K562 (cell line): ENCODE measurements at regions not wholly inside any gene's neighbourhood (a gene's known extent, or its start where the extent isn't known, plus 50 kb on each side); places are given as distances from the start of the nearest gene placed in this dataset.

Experiments
- ATAC-seq: fragments of 200-7000 bp; cut with Tn5 transposase; 3 replicates; pipeline ENCODE4 v1.9.1; 2020; ENCODE audit warnings: moderate library complexity
- BruUV-seq: library from RNA; stranded (reverse); fragments of 400-500 nt; replicated peaks from 2 replicates; lab custom pipeline; 2021; lab: Mats Ljungman, UMichigan
- CTCF ChIA-PET: fragments of 300-600 bp; formaldehyde crosslinking; extraction: SDS; loops from one replicate; lab custom pipeline; 2021; ENCODE audit warnings: low intra/inter-chr PET ratio; lab: Yijun Ruan, JAX
- POLR2A ChIA-PET: fragments of 300-600, 350-650 bp; sonication (Branson Sonifier 250); formaldehyde crosslinking; extraction: SDS; loops from one replicate; lab custom pipeline; 2021; ENCODE audit warnings: antibody characterized with exemption, inconsistent platforms; lab: Yijun Ruan, JAX
- DNase-seq, 4 experiments: peaks; one replicate each; pipeline versions ENCODE4 v3.0.0 to v3.0.0-alpha.2; 2011 to 2018; ENCODE audit warnings: low spot score in 3 of 4, mixed read lengths in 3 of 4; ENCODE audit errors: extremely low read depth in 1 of 4
- FAIRE-seq: peaks from 2 replicates; lab custom pipeline; 2011; peaks lifted over from hg19 to GRCh38; lab: Jason Lieb, UNC
- H2AFZ ChIP-seq: 2 replicates; pipeline ENCODE4 v1.6.0; 2011; ENCODE audit warnings: low read depth, low read length, control low read depth, inconsistent platforms
- H3K27ac ChIP-seq: fragments of 200-600 bp; 3 replicates; pipeline ENCODE4 v1.8.0; 2011; ENCODE audit warnings: low read depth, mild to moderate bottlenecking, control low read depth, inconsistent platforms, low read length, moderate library complexity, mixed read lengths; ENCODE audit errors: extremely low read depth
- H3K27me3 ChIP-seq, 2 experiments: fragments of 300-600 bp in 1 of 2; 2 replicates in 1 of 2; 3 replicates in 1 of 2; pipeline versions ENCODE4 v1.6.0 to v1.8.0; 2011; ENCODE audit warnings: inconsistent platforms in 2 of 2, low read length in 2 of 2, mild to moderate bottlenecking in 1 of 2, mixed read lengths in 1 of 2, moderate library complexity in 1 of 2; ENCODE audit not compliant: control insufficient read depth in 2 of 2, insufficient read depth in 2 of 2
- H3K36me3 ChIP-seq: fragments of 300-600 bp; 3 replicates; pipeline ENCODE4 v1.8.0; 2011; ENCODE audit warnings: mild to moderate bottlenecking, low read length, inconsistent platforms; ENCODE audit not compliant: control insufficient read depth, insufficient read depth
- H3K4me1 ChIP-seq, 2 experiments: fragments of 200-600 bp in 1 of 2; replicated peaks in 1 of 2; 2 replicates in 1 of 2; 3 replicates in 1 of 2; pipeline versions ENCODE4 v1.5.1 to v1.8.0; 2011; ENCODE audit warnings: inconsistent platforms in 2 of 2, low read length in 2 of 2, mild to moderate bottlenecking in 1 of 2, mixed read lengths in 1 of 2, moderate library complexity in 1 of 2; ENCODE audit not compliant: control insufficient read depth in 2 of 2, insufficient read depth in 2 of 2
- H3K4me2 ChIP-seq: 2 replicates; pipeline ENCODE4 v1.6.1; 2011; ENCODE audit warnings: low read length, control low read depth, inconsistent platforms, mixed read lengths; ENCODE audit not compliant: insufficient read depth
- H3K4me3 ChIP-seq: fragments of 200-600 bp; sonication (generic), shearing (Covaris generic); 2 replicates; pipeline ENCODE4 v1.5.1; 2016; ENCODE audit warnings: control low read depth, inconsistent platforms
- H3K79me2 ChIP-seq: fragments of 200-600 bp; 3 replicates; pipeline ENCODE4 v1.8.0; 2011; ENCODE audit warnings: low read length, inconsistent platforms; ENCODE audit not compliant: control insufficient read depth, insufficient read depth
- H3K9ac ChIP-seq, 2 experiments: 2 replicates each; pipeline versions ENCODE4 v1.6.0 to v1.6.1; 2011; ENCODE audit warnings: low read depth in 2 of 2, low read length in 2 of 2, control low read depth in 1 of 2, inconsistent platforms in 1 of 2, mild to moderate bottlenecking in 1 of 2, mixed read lengths in 1 of 2; ENCODE audit not compliant: insufficient read depth in 1 of 2
- H3K9me1 ChIP-seq: one replicate; pipeline ENCODE4 v1.6.0; 2011; ENCODE audit warnings: inconsistent platforms, mild to moderate bottlenecking, low read length, moderate library complexity; ENCODE audit not compliant: control insufficient read depth, insufficient read depth
- H3K9me3 ChIP-seq: replicated peaks from 2 replicates; pipeline ENCODE4 v1.5.1; 2011; ENCODE audit warnings: low read depth, low read length, inconsistent platforms; ENCODE audit not compliant: control insufficient read depth, insufficient read depth
- H4K20me1 ChIP-seq: replicated peaks from 2 replicates; pipeline ENCODE4 v1.6.1; 2011; ENCODE audit warnings: low read length, inconsistent platforms, mixed read lengths; ENCODE audit not compliant: control insufficient read depth, insufficient read depth
- ATF7 ChIP-seq: fragments of 450-650 bp; IDR thresholded peaks from 2 replicates; pipeline ENCODE4 v1.7.1; 2014; ENCODE audit warnings: mild to moderate bottlenecking, moderate library complexity
- BCL6 ChIP-seq: fragments of 250-450 bp; sonication (Bioruptor Pico); IDR thresholded peaks from 2 replicates; pipeline ENCODE4 v1.4.0; 2020
- BRCA1 ChIP-seq, 2 experiments: fragments of 450-650 bp in 1 of 2; sonication (generic) in 1 of 2; formaldehyde crosslinking in 1 of 2; IDR thresholded peaks; 2 replicates each; pipeline versions ENCODE4 v1.5.0 to v1.6.1; 2017 to 2020; ENCODE audit warnings: mild to moderate bottlenecking in 1 of 2, missing genetic modification reagents in 1 of 2
- DDX20 ChIP-seq: fragments of 450-650 bp; IDR thresholded peaks from 2 replicates; pipeline ENCODE4 v1.6.1; 2016; ENCODE audit warnings: missing genetic modification characterization, low read depth, mild to moderate bottlenecking, missing compliant biosample characterization, moderate library complexity
- ELF1 ChIP-seq: fragments of 200-800 bp; sonication (Bioruptor generic); IDR thresholded peaks from 2 replicates; pipeline ENCODE4 v1.6.1; 2016; ENCODE audit warnings: missing genetic modification characterization, missing compliant biosample characterization
- FOXJ3 ChIP-seq: sonication (generic); formaldehyde crosslinking; IDR thresholded peaks from 2 replicates; pipeline ENCODE4 v1.4.0; 2020; ENCODE audit warnings: mild to moderate bottlenecking, missing genetic modification reagents
- HEY1 ChIP-seq: fragments of 250-450 bp; sonication (Bioruptor Pico); IDR thresholded peaks from 2 replicates; pipeline ENCODE4 v1.5.0; 2020; ENCODE audit warnings: mild to moderate bottlenecking, moderate library complexity, borderline replicate concordance
- HNRNPUL1 ChIP-seq: fragments of 200-400 bp; formaldehyde crosslinking; IDR thresholded peaks from 2 replicates; pipeline ENCODE4 v1.6.1; 2017; ENCODE audit warnings: low read length
- JUNB ChIP-seq: fragments of 450-650 bp; formaldehyde crosslinking; conservative IDR thresholded peaks from 2 replicates; pipeline ENCODE4 v1.4.0; 2020; ENCODE audit warnings: mild to moderate bottlenecking
- KHSRP ChIP-seq: fragments of 450-650 bp; IDR thresholded peaks from 2 replicates; pipeline ENCODE4 v1.6.1; 2017
- LEF1 ChIP-seq: fragments of 450-650 bp; IDR thresholded peaks from 2 replicates; pipeline ENCODE4 v1.6.1; 2016; ENCODE audit warnings: mild to moderate bottlenecking
- SAFB2 ChIP-seq: fragments of 200-400 bp; formaldehyde crosslinking; IDR thresholded peaks from 2 replicates; pipeline ENCODE4 v1.6.1; 2018; ENCODE audit warnings: borderline replicate concordance, low read length, low read depth, moderate library complexity; ENCODE audit not compliant: severe bottlenecking
- SMAD2 ChIP-seq: fragments of 150-350 bp; IDR thresholded peaks from 2 replicates; pipeline ENCODE4 v1.6.1; 2014; ENCODE audit warnings: low read depth, mild to moderate bottlenecking, low read length
- TAF9B ChIP-seq: fragments of 450-650 bp; IDR thresholded peaks from 2 replicates; pipeline ENCODE4 v1.6.1; 2018; ENCODE audit warnings: mild to moderate bottlenecking; ENCODE audit not compliant: partially characterized antibody
- TCF7L2 ChIP-seq: fragments of 150-350 bp; IDR thresholded peaks from 2 replicates; pipeline ENCODE4 v1.6.1; 2016; ENCODE audit warnings: low read depth, mild to moderate bottlenecking, low read length, moderate library complexity
- XRCC4 ChIP-seq: IDR thresholded peaks from one replicate; pipeline ENCODE4 v1.6.1; 2011; ENCODE audit not compliant: insufficient read depth, insufficient read length; ENCODE audit errors: extremely low read depth
- ZBTB49 ChIP-seq: sonication (generic); formaldehyde crosslinking; IDR thresholded peaks from 2 replicates; pipeline ENCODE4 v1.8.0; 2022; ENCODE audit warnings: missing genetic modification reagents, mild to moderate bottlenecking, borderline replicate concordance
- ZNF232 ChIP-seq: sonication (generic); formaldehyde crosslinking; IDR thresholded peaks from 2 replicates; pipeline ENCODE4 v1.8.0; 2022; ENCODE audit warnings: mild to moderate bottlenecking, missing genetic modification reagents
- ZNF431 ChIP-seq: sonication (generic); formaldehyde crosslinking; IDR thresholded peaks from 2 replicates; pipeline ENCODE4 v1.8.0; 2022; ENCODE audit warnings: mild to moderate bottlenecking, missing genetic modification reagents
- ZNF75A ChIP-seq: fragments of 450-650 bp; formaldehyde crosslinking; IDR thresholded peaks from 2 replicates; pipeline ENCODE4 v1.4.0; 2020; ENCODE audit warnings: mild to moderate bottlenecking
- WGBS: fragments of 100-300 bp; shearing (Covaris generic); methylation state at CpG from one replicate; pipeline ENCODE4 v1.1.6; 2016; ENCODE audit warnings: low coverage, mixed read lengths; ENCODE audit not compliant: insufficient coverage; ENCODE audit errors: missing lambda C conversion rate; 5-methylcytosine and 5-hydroxymethylcytosine counted together
- in situ Hi-C: fragments of 300-500 bp; cut with MboI; formaldehyde crosslinking; loops from 4 replicates; pipeline ENCODE4 v1.15.0; 2018; ENCODE audit warnings: inconsistent platforms, mixed read lengths
- intact Hi-C: fragments of 100-400 bp; cut with micrococcal nuclease; formaldehyde crosslinking; loops from 2 replicates; pipeline ENCODE4 v1.14.2; 2022

GRCh38 chr4:14315129-14315528 lies 687.2 kb upstream of the CPEB2 start:
- no peak overlapping the region for H3K9ac ChIP-seq
- no peaks in the 10 kb centered on the region for H4K20me1 ChIP-seq
- no peaks in the 10 kb centered on the region for H3K36me3 ChIP-seq
- H3K4me3 ChIP-seq: no peak overlapping the region
- 0% methylated on average over 3 of the region's 3 CpGs for WGBS
- in situ Hi-C loops (no loop called here), intact Hi-C loops (no loop called here)
- no peak for FAIRE-seq
- H3K9me3 ChIP-seq: no peaks in the 10 kb centered on the region; the same call in none of the 2 replicates
- no peaks in the 10 kb centered on the region for H3K79me2 ChIP-seq
- no peak overlapping the region for H2AFZ ChIP-seq
- no peak for TF ChIP-seq XRCC4
- no peak for TF ChIP-seq HEY1 (CRISPR knock-in tag)
- no peak for TF ChIP-seq HNRNPUL1
- TF ChIP-seq TCF7L2: no peak
- TF ChIP-seq ELF1 (tag): no peak
- no peak for TF ChIP-seq DDX20 (tag)
- TF ChIP-seq ATF7: no peak
- no peak for TF ChIP-seq BRCA1 (IDR thresholded peaks at IDR 0.05)
- no peak for TF ChIP-seq BRCA1 (CRISPR knock-in tag; IDR thresholded peaks at IDR 0.05)
- TF ChIP-seq ZNF232: no peak
- no peak for TF ChIP-seq ZNF431 (CRISPR knock-in tag)
- TF ChIP-seq TAF9B: no peak
- no peak for TF ChIP-seq BCL6 (CRISPR knock-in tag)
- no peak for TF ChIP-seq FOXJ3 (CRISPR knock-in tag)
- TF ChIP-seq LEF1: no peak
- TF ChIP-seq ZNF75A (CRISPR knock-in tag): no peak
- TF ChIP-seq ZBTB49: no peak
- no peak for TF ChIP-seq JUNB (CRISPR knock-in tag)
- TF ChIP-seq SAFB2: no peak
- no peak for TF ChIP-seq KHSRP
- no peak for TF ChIP-seq SMAD2
- H3K4me1 ChIP-seq: no peaks in the 10 kb centered on the region
- no peak for ATAC-seq
- H3K9me1 ChIP-seq: no peaks in the 10 kb centered on the region
- CTCF ChIA-PET: no interaction called here
- no peak overlapping the region for H3K27ac ChIP-seq
- H3K27me3 ChIP-seq: no peaks in the 10 kb centered on the region
- POLR2A ChIA-PET: no interaction called here
- H3K4me2 ChIP-seq: no peak overlapping the region
- DNase-seq: no peak
- no TSS peak for BruUV-seq
